Tibial artery (tissue), 4 donors: ENCODE measurements at regions not wholly inside any gene's neighbourhood (a gene's known extent, or its start where the extent isn't known, plus 50 kb on each side); places are given as distances from the start of the nearest gene placed in this dataset.
"Not testable (repeated sequence)": the region's sequence is repeated elsewhere in the genome, so short reads cannot be mapped to it uniquely, and the experiment has no call there.

Experiments used
- DNase-seq, 2 donors: peaks; one replicate each; pipeline ENCODE4 v3.0.0-alpha.2; 2019
- H3K27ac ChIP-seq, 2 donors: fragments of 200-600 bp; sonication (generic) in 1 of 2; 1 replicate in 1 of 2; 2 replicates in 1 of 2; pipeline ENCODE4 v1.5.1; 2018 to 2019; ENCODE audit warnings: mild to moderate bottlenecking in 1 of 2
- H3K27me3 ChIP-seq, 2 donors: fragments of 200-600 bp; sonication (generic) in 1 of 2; one replicate each; pipeline versions ENCODE4 v1.5.1 to v1.6.0; 2016 to 2019
- H3K36me3 ChIP-seq, 3 donors: fragments of 200-600 bp; sonication (generic) in 2 of 3; one replicate each; pipeline ENCODE4 v1.5.1; 2016 to 2019; ENCODE audit warnings: mild to moderate bottlenecking in 2 of 3
- H3K4me1 ChIP-seq, 4 donors: fragments of 200-600 bp; sonication (generic) in 2 of 4; 1 replicate in 3 of 4; 2 replicates in 1 of 4; pipeline ENCODE4 v1.5.1; 2016 to 2019
- H3K4me3 ChIP-seq, 2 donors: fragments of 200-600 bp; sonication (generic) in 1 of 2; 1 replicate in 1 of 2; 2 replicates in 1 of 2; pipeline ENCODE4 v1.5.1; 2018 to 2019; ENCODE audit warnings: mild to moderate bottlenecking in 2 of 2
- H3K9me3 ChIP-seq, 3 donors: fragments of 200-600 bp; sonication (generic) in 1 of 3; one replicate each; pipeline ENCODE4 v1.5.1; 2016 to 2019
- intact Hi-C: fragments of 100-400 bp; cut with DNase I; formaldehyde crosslinking; loops from one replicate; pipeline ENCODE4 v1.15.0; 2023; ENCODE audit warnings: low total_unique reads
- TF ChIP-seq, protein P1 (sequence below), 2 experiments: fragments of 200-600 bp in 1 of 2; fragments of 450-650 bp in 1 of 2; IDR thresholded peaks; one replicate each; pipeline ENCODE4 v1.5.1; 2017 to 2019; ENCODE audit warnings: antibody characterized with exemption in 2 of 2, mild to moderate bottlenecking in 1 of 2, moderate library complexity in 1 of 2

GRCh38 chrX:39063037-39063436 lies 261.8 kb downstream of the MID1IP1 start:
- peak in 1 of 2 donors; percentile 25 for DNase-seq
- Histone ChIP-seq H3K9me3 (peaks cover 0 to 14% (median 0%) of the 10 kb centered on the region in 3 donors), H3K4me1 (no peaks in the 10 kb centered on the region), H3K27me3 (no peaks in the 10 kb centered on the region), H3K27ac (no peak overlapping the region), H3K36me3 (no peaks in the 10 kb centered on the region), H3K4me3 (no peak overlapping the region)
- intact Hi-C loops = no loop called here
- TF ChIP-seq, protein P1, sequence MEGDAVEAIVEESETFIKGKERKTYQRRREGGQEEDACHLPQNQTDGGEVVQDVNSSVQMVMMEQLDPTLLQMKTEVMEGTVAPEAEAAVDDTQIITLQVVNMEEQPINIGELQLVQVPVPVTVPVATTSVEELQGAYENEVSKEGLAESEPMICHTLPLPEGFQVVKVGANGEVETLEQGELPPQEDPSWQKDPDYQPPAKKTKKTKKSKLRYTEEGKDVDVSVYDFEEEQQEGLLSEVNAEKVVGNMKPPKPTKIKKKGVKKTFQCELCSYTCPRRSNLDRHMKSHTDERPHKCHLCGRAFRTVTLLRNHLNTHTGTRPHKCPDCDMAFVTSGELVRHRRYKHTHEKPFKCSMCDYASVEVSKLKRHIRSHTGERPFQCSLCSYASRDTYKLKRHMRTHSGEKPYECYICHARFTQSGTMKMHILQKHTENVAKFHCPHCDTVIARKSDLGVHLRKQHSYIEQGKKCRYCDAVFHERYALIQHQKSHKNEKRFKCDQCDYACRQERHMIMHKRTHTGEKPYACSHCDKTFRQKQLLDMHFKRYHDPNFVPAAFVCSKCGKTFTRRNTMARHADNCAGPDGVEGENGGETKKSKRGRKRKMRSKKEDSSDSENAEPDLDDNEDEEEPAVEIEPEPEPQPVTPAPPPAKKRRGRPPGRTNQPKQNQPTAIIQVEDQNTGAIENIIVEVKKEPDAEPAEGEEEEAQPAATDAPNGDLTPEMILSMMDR (IDR thresholded peaks at IDR 0.05) = no peak

- no peaks in the 10 kb centered on the region for H3K4me1 ChIP-seq
- no peak overlapping the region for H3K4me3 ChIP-seq
- H3K9me3 ChIP-seq = peaks cover 0 to 14% (median 0%) of the 10 kb centered on the region in 3 donors
- no peaks in the 10 kb centered on the region for H3K27me3 ChIP-seq
- DNase-seq = no peak
- intact Hi-C loops = no loop called here
- no peaks in the 10 kb centered on the region for H3K36me3 ChIP-seq
- TF ChIP-seq, protein P1 (IDR thresholded peaks at IDR 0.05) = no peak
- no peak overlapping the region for H3K27ac ChIP-seq
These were observed 262.4 kb downstream of the MID1IP1 start for GRCh38 chrX:39063702-39064101.

DNA sequence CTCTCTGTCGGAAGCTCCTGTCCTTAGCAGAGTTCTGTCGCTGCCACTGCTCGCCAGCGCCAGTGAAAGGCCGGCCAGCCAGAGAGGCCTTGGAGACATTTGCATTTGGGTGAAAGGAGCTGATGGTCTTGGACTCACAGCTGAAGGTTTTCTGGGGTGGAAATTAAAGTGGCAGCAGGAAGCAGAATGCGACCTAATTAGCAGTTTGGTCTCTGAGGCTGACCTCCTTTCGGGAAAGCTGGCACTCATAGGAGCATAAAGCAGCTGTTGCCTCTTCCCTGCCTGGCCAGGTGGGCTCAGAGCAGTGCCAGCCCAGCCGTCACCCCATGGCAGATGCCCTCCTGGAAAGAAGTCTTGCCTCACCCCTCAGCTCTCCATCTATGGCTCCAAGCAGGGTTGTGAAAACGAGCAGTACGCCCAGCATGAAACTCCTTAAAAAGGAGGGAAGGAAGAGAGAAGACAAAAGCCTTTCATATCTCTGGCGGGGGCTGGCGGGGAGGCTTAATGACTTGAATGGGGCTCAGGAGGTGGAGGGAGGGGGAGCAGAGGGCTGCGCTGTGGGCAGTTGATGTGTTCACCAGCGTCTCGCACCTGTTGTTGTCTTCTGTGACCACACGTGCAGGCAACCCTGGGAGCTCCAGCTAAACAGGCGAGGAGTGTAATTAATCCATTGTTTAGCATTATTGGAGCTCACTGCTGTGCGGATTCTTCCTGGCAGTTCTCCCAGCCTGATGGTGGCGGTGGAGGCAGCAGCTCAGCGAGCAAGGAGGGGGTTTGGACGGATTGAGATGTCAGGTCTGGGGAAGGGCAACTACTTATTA lies 264.0 kb downstream of the MID1IP1 start:
- DNase-seq = no peak
- TF ChIP-seq, protein P1 (IDR thresholded peaks at IDR 0.05) = no peak
- no peaks in the 10 kb centered on the region for H3K36me3 ChIP-seq
- no peaks in the 10 kb centered on the region for H3K4me1 ChIP-seq
- H3K27ac ChIP-seq = no peak overlapping the region
- H3K9me3 ChIP-seq = peaks cover 0 to 11% (median 0%) of the 10 kb centered on the region in 3 donors
- H3K4me3 ChIP-seq = no peak overlapping the region
- H3K27me3 ChIP-seq = no peaks in the 10 kb centered on the region
- intact Hi-C loops = no loop called here

GRCh38 chrX:39067866-39068265 lies 266.6 kb downstream of the MID1IP1 start:
- TF ChIP-seq, protein P1 (IDR thresholded peaks at IDR 0.05) = no peak
- intact Hi-C loops = no loop called here

DNA sequence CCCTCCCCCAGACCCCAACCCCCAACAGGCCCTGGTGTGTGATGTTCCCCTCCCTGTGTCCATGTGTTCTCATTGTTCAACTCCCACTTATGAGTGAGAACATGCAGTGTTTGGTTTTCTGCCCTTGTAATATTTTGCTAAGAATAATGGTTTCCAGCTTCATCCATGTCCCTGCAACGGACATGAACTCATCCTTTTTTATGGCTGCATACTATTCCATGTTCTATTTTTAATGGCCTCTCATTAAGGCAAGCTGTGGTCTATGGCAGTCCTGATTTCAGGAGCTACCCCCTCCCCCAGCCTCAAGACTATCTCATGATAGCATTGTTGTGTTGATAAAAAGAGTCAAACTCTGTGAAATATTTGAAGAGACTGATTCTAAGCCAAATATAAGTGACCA lies 267.4 kb downstream of the MID1IP1 start:
- H3K36me3 ChIP-seq, H3K4me3 ChIP-seq, H3K9me3 ChIP-seq, H3K27me3 ChIP-seq, H3K27ac ChIP-seq, intact Hi-C loops, DNase-seq, H3K4me1 ChIP-seq: not testable (repeated sequence)

More at GRCh38 chrX:39067866-39068265, 266.6 kb downstream of the MID1IP1 start:
- no peak for DNase-seq
- no peaks in the 10 kb centered on the region for H3K4me1 ChIP-seq
- no peak overlapping the region for H3K4me3 ChIP-seq
- H3K27me3 ChIP-seq = no peaks in the 10 kb centered on the region
- no peak overlapping the region for H3K27ac ChIP-seq
- H3K36me3 ChIP-seq = no peaks in the 10 kb centered on the region
- H3K9me3 ChIP-seq = no peaks in the 10 kb centered on the region

DNA sequence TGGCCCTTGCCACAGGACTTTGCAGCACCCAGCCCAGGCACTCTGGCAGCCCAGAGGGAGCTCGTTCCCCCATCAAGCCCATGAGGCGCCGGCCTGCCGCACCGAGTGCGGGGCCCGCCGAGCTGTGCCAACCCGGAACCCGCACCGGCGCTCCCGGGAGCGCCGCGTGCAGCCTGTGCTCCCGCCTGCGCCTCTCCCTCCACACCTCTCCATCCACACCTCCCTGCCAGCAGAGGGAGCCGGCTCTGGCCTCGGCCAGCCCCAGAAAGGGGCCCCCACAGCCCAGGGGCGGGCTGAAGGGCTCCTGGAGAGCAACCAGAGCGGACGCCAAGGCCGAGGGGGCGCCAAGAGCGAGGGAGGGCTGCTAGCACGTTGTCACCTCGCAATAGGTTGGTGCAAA lies 268.8 kb downstream of the MID1IP1 start:
- Histone ChIP-seq H3K4me3 (no peak overlapping the region), H3K4me1 (no peaks in the 10 kb centered on the region), H3K27me3 (no peaks in the 10 kb centered on the region), H3K27ac (no peak overlapping the region), H3K36me3 (no peaks in the 10 kb centered on the region), H3K9me3 (no peaks in the 10 kb centered on the region)
- TF ChIP-seq, protein P1 (IDR thresholded peaks at IDR 0.05) = no peak
- DNase-seq = no peak
- intact Hi-C loops = no loop called here
